HG02852 (cell line): ENCODE measurements at regions not wholly inside any gene's neighbourhood (a gene's known extent, or its start where the extent isn't known, plus 50 kb on each side); places are given as distances from the start of the nearest gene placed in this dataset.

Experiments used
- ATAC-seq: cut with Tn5 transposase; IDR thresholded peaks from one replicate; pipeline ENCODE4 v1.9.1; 2021; ENCODE audit warnings: mild to moderate bottlenecking, moderate library complexity; ENCODE audit not compliant: unreplicated experiment

- no peak for ATAC-seq
Observed at GRCh38 chr18:24726727-24727492, 266.5 kb downstream of the HRH4 start.

- no peak for ATAC-seq
Observed at GRCh38 chr18:24727685-24728084, 267.2 kb downstream of the HRH4 start.

- ATAC-seq = no peak
Observed at GRCh38 chr18:24731158-24731557, 270.7 kb downstream of the HRH4 start.

GRCh38 chr18:24731981-24732380, 271.5 kb downstream of the HRH4 start:
- no peak for ATAC-seq

GRCh38 chr18:24734058-24734457, 273.6 kb downstream of the HRH4 start:
- no peak for ATAC-seq

- ATAC-seq = no peak
Observed at GRCh38 chr18:24735624-24736231, 275.3 kb downstream of the HRH4 start.

- ATAC-seq = no peak
Observed at GRCh38 chr18:24736662-24737330, 276.4 kb downstream of the HRH4 start.

- ATAC-seq = no peak
Observed at GRCh38 chr18:24740829-24741228, 280.4 kb downstream of the HRH4 start.

GRCh38 chr18:24741321-24741720, 280.9 kb downstream of the HRH4 start:
- ATAC-seq = no peak

GRCh38 chr18:24741965-24742724, 281.7 kb downstream of the HRH4 start:
- no peak for ATAC-seq

GRCh38 chr18:24754583-24755253, 294.3 kb downstream of the HRH4 start:
- no peak for ATAC-seq

- no peak for ATAC-seq
Observed at GRCh38 chr18:24756385-24756784, 295.9 kb downstream of the HRH4 start.

GRCh38 chr18:24757134-24757533, 296.7 kb downstream of the HRH4 start:
- ATAC-seq = no peak

GRCh38 chr18:24761765-24762164, 301.3 kb downstream of the HRH4 start:
- no peak for ATAC-seq

GRCh38 chr18:24762511-24762910, 302.1 kb downstream of the HRH4 start:
- no peak for ATAC-seq

GRCh38 chr18:24763765-24764513, 303.5 kb downstream of the HRH4 start:
- no peak for ATAC-seq

- ATAC-seq = no peak
Observed at GRCh38 chr18:24764766-24765165, 304.3 kb downstream of the HRH4 start.

GRCh38 chr18:24766376-24766775, 305.9 kb downstream of the HRH4 start:
- ATAC-seq = no peak

GRCh38 chr18:24770311-24771024, 310.0 kb downstream of the HRH4 start:
- ATAC-seq = no peak
